Immature natural killer cell (primary cell): ENCODE measurements at regions not wholly inside any gene's neighbourhood (a gene's known extent, or its start where the extent isn't known, plus 50 kb on each side); places are given as distances from the start of the nearest gene placed in this dataset.
A peak's percentile ranks its signal among the peaks of the same experiment; 100 is the strongest.

Experiments
- DNase-seq, 3 donors: peaks; one replicate each; pipeline ENCODE4 v3.0.0; 2022; ENCODE audit warnings: mixed read lengths in 1 of 3
- H3K27ac Mint-ChIP-seq, 6 donors: one replicate each; pipeline ENCODE4 v1.8.0; 2020; ENCODE audit warnings: mixed read lengths in 6 of 6, mild to moderate bottlenecking in 5 of 6, inconsistent platforms in 4 of 6, moderate library complexity in 3 of 6
- H3K27me3 Mint-ChIP-seq, 3 donors: one replicate each; pipeline ENCODE4 v1.8.0; 2020 to 2021; ENCODE audit warnings: low read depth in 3 of 3, mild to moderate bottlenecking in 3 of 3, mixed read lengths in 3 of 3, moderate library complexity in 3 of 3, inconsistent platforms in 1 of 3
- H3K36me3 Mint-ChIP-seq, 3 donors: one replicate each; pipeline ENCODE4 v1.8.0; 2020; ENCODE audit warnings: mixed read lengths in 3 of 3, inconsistent platforms in 2 of 3, mild to moderate bottlenecking in 2 of 3
- H3K4me1 Mint-ChIP-seq, 2 donors: one replicate each; pipeline ENCODE4 v1.8.0; 2020; ENCODE audit warnings: inconsistent platforms in 2 of 2, mild to moderate bottlenecking in 2 of 2, mixed read lengths in 2 of 2, moderate library complexity in 1 of 2
- H3K4me3 Mint-ChIP-seq, 5 donors: one replicate each; pipeline ENCODE4 v1.8.0; 2020; ENCODE audit warnings: mild to moderate bottlenecking in 5 of 5, mixed read lengths in 5 of 5, inconsistent platforms in 3 of 5, moderate library complexity in 3 of 5
- H3K9me3 Mint-ChIP-seq, 6 donors: one replicate each; pipeline ENCODE4 v1.8.0; 2020; ENCODE audit warnings: mild to moderate bottlenecking in 6 of 6, mixed read lengths in 6 of 6, inconsistent platforms in 4 of 6, moderate library complexity in 3 of 6

DNA sequence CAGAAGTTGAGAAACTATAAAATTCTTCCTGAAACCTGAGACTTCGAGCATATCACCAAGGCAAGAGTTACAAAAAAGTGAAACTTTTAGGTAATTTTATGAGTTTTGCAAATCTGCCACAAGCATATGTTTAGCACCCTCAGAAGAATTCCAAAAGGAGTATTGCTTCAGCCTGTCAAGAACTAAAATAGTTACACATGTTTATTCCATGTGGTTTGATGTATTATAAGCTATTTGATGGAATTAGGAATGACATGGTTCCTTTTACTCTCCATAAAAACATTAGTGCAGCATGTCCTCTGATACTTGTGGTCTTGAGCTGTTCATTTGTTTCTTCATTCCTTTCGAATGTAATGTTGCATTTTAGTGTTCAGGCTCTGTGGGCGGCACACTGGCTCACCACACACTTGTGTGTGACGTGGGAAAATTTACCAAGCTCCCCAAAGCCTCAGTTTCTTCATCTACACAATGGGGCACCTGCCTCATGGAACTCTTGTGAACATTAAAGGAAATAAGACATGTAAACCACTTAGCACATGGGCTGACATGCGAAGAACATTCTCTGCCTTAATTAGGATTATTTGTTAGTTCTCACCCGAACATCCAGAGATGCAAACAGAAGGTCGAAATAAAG lies 204.2 kb upstream of the FOXF1 start:
- DNase-seq: no peak
- no peaks in the 10 kb centered on the region for H3K36me3 Mint-ChIP-seq
- no peaks in the 10 kb centered on the region for H3K4me1 Mint-ChIP-seq
- H3K27me3 Mint-ChIP-seq: peaks cover 7 to 11% (median 8%) of the 10 kb centered on the region in 3 donors
- H3K9me3 Mint-ChIP-seq: no peaks in the 10 kb centered on the region
- H3K27ac Mint-ChIP-seq: no peak overlapping the region
- H3K4me3 Mint-ChIP-seq: no peak overlapping the region

- Mint-ChIP-seq H3K9me3 (no peaks in the 10 kb centered on the region), H3K36me3 (no peaks in the 10 kb centered on the region), H3K27me3 (peaks cover 3 to 6% (median 4%) of the 10 kb centered on the region in 3 donors), H3K4me1 (no peaks in the 10 kb centered on the region), H3K4me3 (no peak overlapping the region), H3K27ac (no peak overlapping the region)
- no peak for DNase-seq
These were observed 203.4 kb upstream of the FOXF1 start for GRCh38 chr16:86306811-86307513.

GRCh38 chr16:86307514-86307903 lies 202.8 kb upstream of the FOXF1 start:
- no peaks in the 10 kb centered on the region for H3K36me3 Mint-ChIP-seq
- no peak for DNase-seq
- H3K9me3 Mint-ChIP-seq: no peaks in the 10 kb centered on the region
- H3K27me3 Mint-ChIP-seq: peaks cover 1 to 2% (median 2%) of the 10 kb centered on the region in 3 donors
- no peaks in the 10 kb centered on the region for H3K4me1 Mint-ChIP-seq
- no peak overlapping the region for H3K4me3 Mint-ChIP-seq
- H3K27ac Mint-ChIP-seq: no peak overlapping the region

DNA sequence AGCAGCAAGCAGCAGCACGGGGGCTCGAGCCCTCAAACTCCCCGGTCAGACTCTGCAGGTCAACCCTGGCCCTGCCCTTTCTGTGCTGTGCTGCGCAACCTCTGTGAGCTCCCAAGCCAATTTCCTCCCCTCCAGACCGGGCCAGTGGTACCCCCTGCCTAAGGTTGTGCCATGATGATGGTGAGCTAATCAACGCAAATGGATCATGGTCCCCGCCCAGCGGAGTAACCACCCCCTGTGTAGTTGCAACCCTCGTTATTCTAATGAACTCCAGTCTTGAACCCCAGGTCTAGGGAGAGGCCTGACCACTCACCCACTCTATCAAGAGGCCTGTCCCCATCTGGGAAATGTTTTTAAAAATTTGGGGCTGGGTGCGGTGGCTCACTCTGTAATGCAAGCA lies 201.8 kb upstream of the FOXF1 start:
- Mint-ChIP-seq H3K36me3 (no peaks in the 10 kb centered on the region), H3K27ac (no peak overlapping the region), H3K4me1 (no peaks in the 10 kb centered on the region)

DNA sequence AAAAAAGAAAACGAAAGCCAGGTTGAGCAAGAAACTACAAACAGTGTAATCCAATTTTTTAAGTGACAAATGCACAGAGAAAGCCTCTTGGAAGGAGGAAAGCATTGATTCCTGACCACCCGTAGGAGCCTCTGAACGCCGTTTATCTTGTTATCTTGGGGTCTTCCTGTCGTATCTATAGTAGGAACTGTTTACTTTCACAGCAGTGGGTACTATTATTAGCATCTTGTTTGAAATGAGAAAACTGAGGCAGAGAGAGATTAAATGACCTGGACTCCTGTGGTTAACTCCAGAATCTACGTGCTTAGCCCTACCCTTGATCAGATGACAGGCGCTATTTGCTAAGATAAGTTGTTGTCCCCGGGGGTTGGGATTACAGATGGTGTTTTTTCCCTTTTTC lies 196.7 kb upstream of the FOXF1 start:
- Mint-ChIP-seq H3K4me3 (no peak overlapping the region), H3K27me3 (peaks cover 6 to 11% (median 7%) of the 10 kb centered on the region in 3 donors), H3K9me3 (no peaks in the 10 kb centered on the region), H3K27ac (no peak overlapping the region), H3K4me1 (no peaks in the 10 kb centered on the region), H3K36me3 (no peaks in the 10 kb centered on the region)
- no peak for DNase-seq

More for the DNA sequence above, 201.8 kb upstream of the FOXF1 start:
- DNase-seq: no peak
- no peaks in the 10 kb centered on the region for H3K9me3 Mint-ChIP-seq
- H3K27me3 Mint-ChIP-seq: peaks cover 1 to 2% (median 2%) of the 10 kb centered on the region in 3 donors
- no peak overlapping the region for H3K4me3 Mint-ChIP-seq

GRCh38 chr16:86314402-86315025 lies 195.8 kb upstream of the FOXF1 start:
- H3K4me1 Mint-ChIP-seq: no peaks in the 10 kb centered on the region
- no peak overlapping the region for H3K27ac Mint-ChIP-seq
- H3K9me3 Mint-ChIP-seq: no peaks in the 10 kb centered on the region
- no peaks in the 10 kb centered on the region for H3K36me3 Mint-ChIP-seq
- H3K4me3 Mint-ChIP-seq: no peak overlapping the region
- peaks cover 9 to 14% (median 9%) of the 10 kb centered on the region in 3 donors for H3K27me3 Mint-ChIP-seq
- no peak for DNase-seq

GRCh38 chr16:86316967-86317812 lies 193.1 kb upstream of the FOXF1 start:
- Mint-ChIP-seq H3K36me3 (no peaks in the 10 kb centered on the region), H3K27ac (no peak overlapping the region), H3K4me3 (no peak overlapping the region), H3K27me3 (peaks cover 12 to 23% (median 19%) of the 10 kb centered on the region in 3 donors), H3K4me1 (no peaks in the 10 kb centered on the region), H3K9me3 (no peaks in the 10 kb centered on the region)
- no peak for DNase-seq

- no peaks in the 10 kb centered on the region for H3K4me1 Mint-ChIP-seq
- peaks cover 12 to 21% (median 19%) of the 10 kb centered on the region in 3 donors for H3K27me3 Mint-ChIP-seq
- no peaks in the 10 kb centered on the region for H3K36me3 Mint-ChIP-seq
- H3K4me3 Mint-ChIP-seq: no peak overlapping the region
- H3K27ac Mint-ChIP-seq: peak overlapping the region in 2 of 6 donors; percentile 32 to 81
- no peak for DNase-seq
- H3K9me3 Mint-ChIP-seq: no peaks in the 10 kb centered on the region
These were observed 192.3 kb upstream of the FOXF1 start for GRCh38 chr16:86317813-86318650.

- Mint-ChIP-seq H3K36me3 (no peaks in the 10 kb centered on the region), H3K4me3 (no peak overlapping the region), H3K4me1 (no peaks in the 10 kb centered on the region), H3K9me3 (no peaks in the 10 kb centered on the region), H3K27ac (no peak overlapping the region), H3K27me3 (peaks cover 12 to 21% (median 18%) of the 10 kb centered on the region in 3 donors)
- DNase-seq: no peak
These were observed 190.6 kb upstream of the FOXF1 start for GRCh38 chr16:86319585-86320236.

GRCh38 chr16:86320237-86320595 lies 190.1 kb upstream of the FOXF1 start:
- H3K4me3 Mint-ChIP-seq: no peak overlapping the region
- H3K27me3 Mint-ChIP-seq: peaks cover 11 to 20% (median 18%) of the 10 kb centered on the region in 3 donors
- no peak for DNase-seq
- no peaks in the 10 kb centered on the region for H3K36me3 Mint-ChIP-seq
- no peak overlapping the region for H3K27ac Mint-ChIP-seq
- no peaks in the 10 kb centered on the region for H3K9me3 Mint-ChIP-seq
- H3K4me1 Mint-ChIP-seq: no peaks in the 10 kb centered on the region

- Mint-ChIP-seq H3K9me3 (no peaks in the 10 kb centered on the region), H3K36me3 (no peaks in the 10 kb centered on the region), H3K4me3 (no peak overlapping the region), H3K4me1 (no peaks in the 10 kb centered on the region), H3K27ac (no peak overlapping the region), H3K27me3 (peaks cover 11 to 20% (median 16%) of the 10 kb centered on the region in 3 donors)
- DNase-seq: no peak
These were observed 188.8 kb upstream of the FOXF1 start for GRCh38 chr16:86321491-86321890.

GRCh38 chr16:86322283-86322682 lies 188.0 kb upstream of the FOXF1 start:
- Mint-ChIP-seq H3K27ac (no peak overlapping the region), H3K4me1 (no peaks in the 10 kb centered on the region), H3K36me3 (no peaks in the 10 kb centered on the region), H3K9me3 (no peaks in the 10 kb centered on the region), H3K4me3 (no peak overlapping the region), H3K27me3 (peaks cover 11 to 20% (median 16%) of the 10 kb centered on the region in 3 donors)
- DNase-seq: no peak

GRCh38 chr16:86322806-86323205 lies 187.5 kb upstream of the FOXF1 start:
- H3K4me3 Mint-ChIP-seq: no peak overlapping the region
- H3K4me1 Mint-ChIP-seq: no peaks in the 10 kb centered on the region
- no peak for DNase-seq
- H3K9me3 Mint-ChIP-seq: no peaks in the 10 kb centered on the region
- H3K27ac Mint-ChIP-seq: no peak overlapping the region
- H3K36me3 Mint-ChIP-seq: no peaks in the 10 kb centered on the region
- H3K27me3 Mint-ChIP-seq: peaks cover 12 to 20% (median 18%) of the 10 kb centered on the region in 3 donors
